GM10248 (cell line): ENCODE measurements at regions not wholly inside any gene's neighbourhood (a gene's known extent, or its start where the extent isn't known, plus 50 kb on each side); places are given as distances from the start of the nearest gene placed in this dataset.

Experiments used
- CTCF ChIA-PET: fragments of 300-600 bp; sonication (Branson Sonifier 250); formaldehyde crosslinking; extraction: SDS; loops from one replicate; lab custom pipeline; 2021; ENCODE audit warnings: antibody characterized with exemption; lab: Yijun Ruan, JAX
- POLR2A ChIA-PET: fragments of 350-650 bp; sonication (Branson Sonifier 250); formaldehyde crosslinking; extraction: SDS; loops from one replicate; lab custom pipeline; 2020; ENCODE audit warnings: antibody characterized with exemption; lab: Yijun Ruan, JAX
- DNase-seq: peaks from one replicate; pipeline ENCODE4 v3.0.0; 2012; ENCODE audit errors: extremely low spot score
- TF ChIP-seq, protein P1 (sequence below): IDR thresholded peaks from 2 replicates; pipeline ENCODE4 v1.5.1; 2012; ENCODE audit warnings: mild to moderate bottlenecking, low read depth; ENCODE audit errors: extremely low read depth, missing control alignments, control extremely low read depth

DNA sequence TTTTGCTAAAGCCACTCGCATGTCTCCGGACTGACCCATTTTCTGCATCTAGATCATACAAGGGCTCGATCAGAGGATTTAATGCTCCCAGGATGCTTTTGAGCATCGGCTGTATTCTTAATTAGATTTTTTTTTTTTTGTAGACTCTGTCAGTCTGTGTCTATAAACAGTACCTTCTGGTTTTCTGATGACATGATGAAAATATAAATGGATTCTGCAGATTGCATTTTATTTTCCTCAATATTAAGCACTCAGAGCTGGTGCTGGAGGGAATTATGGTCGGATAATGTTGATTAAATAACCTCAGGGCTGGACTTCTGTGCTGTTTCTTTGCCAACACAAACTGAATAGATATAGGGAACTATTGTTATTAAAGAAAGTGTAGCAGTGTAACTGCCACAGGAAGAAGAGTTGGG is 57.1 kb upstream of the LIMCH1 start:
- TF ChIP-seq, protein P1, sequence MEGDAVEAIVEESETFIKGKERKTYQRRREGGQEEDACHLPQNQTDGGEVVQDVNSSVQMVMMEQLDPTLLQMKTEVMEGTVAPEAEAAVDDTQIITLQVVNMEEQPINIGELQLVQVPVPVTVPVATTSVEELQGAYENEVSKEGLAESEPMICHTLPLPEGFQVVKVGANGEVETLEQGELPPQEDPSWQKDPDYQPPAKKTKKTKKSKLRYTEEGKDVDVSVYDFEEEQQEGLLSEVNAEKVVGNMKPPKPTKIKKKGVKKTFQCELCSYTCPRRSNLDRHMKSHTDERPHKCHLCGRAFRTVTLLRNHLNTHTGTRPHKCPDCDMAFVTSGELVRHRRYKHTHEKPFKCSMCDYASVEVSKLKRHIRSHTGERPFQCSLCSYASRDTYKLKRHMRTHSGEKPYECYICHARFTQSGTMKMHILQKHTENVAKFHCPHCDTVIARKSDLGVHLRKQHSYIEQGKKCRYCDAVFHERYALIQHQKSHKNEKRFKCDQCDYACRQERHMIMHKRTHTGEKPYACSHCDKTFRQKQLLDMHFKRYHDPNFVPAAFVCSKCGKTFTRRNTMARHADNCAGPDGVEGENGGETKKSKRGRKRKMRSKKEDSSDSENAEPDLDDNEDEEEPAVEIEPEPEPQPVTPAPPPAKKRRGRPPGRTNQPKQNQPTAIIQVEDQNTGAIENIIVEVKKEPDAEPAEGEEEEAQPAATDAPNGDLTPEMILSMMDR = no peak
- ChIA-PET CTCF (interaction anchor here (0.9 kb wide), 1 partner anchor 10 kb away, joined by 3 read pairs; no protein-coding TSS in a partner anchor), POLR2A (no interaction called here)
- no peak for DNase-seq

DNA sequence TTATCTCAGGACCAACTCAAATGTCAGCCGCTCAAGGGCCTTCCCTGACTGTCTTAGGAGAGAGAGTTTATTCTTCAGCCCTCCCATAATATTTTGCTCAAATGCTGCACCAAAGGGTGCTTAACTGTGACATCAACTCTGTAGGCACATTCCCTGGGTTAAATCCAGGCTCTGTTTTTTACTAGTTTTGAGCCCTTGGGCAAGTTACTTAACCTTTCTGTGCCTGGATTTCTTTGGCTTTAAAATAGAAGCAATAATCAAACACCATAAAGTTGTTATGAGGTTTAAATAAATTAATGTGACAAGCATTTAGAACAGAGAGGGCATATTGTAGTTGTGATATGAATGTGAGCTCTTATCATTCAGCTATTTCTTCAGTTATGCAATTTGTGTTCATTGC is 54.2 kb upstream of the LIMCH1 start:
- no peak for DNase-seq
- ChIA-PET POLR2A (no interaction called here), CTCF (no interaction called here)
- TF ChIP-seq, protein P1 = no peak

DNA sequence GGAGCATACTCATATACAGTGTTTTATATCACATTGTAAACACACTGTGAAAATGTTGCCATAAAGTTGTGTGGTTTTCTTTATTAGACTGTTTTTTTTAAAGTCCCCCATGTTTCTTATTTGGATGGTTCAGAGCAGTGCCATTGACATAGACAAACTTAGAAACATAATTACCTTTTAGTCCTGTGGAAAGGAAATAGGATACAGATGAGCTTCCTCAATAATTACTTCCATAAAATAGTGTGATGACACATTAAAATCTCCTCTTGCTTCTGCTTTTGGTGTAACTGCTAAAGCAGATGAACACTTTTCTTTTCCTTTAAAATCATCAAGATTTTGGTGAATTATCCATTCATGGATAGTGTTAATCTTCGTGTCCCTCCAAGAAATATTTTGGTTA is 52.9 kb upstream of the LIMCH1 start:
- POLR2A ChIA-PET = no interaction called here
- TF ChIP-seq, protein P1 = no peak
- CTCF ChIA-PET = no interaction called here
- no peak for DNase-seq

DNA sequence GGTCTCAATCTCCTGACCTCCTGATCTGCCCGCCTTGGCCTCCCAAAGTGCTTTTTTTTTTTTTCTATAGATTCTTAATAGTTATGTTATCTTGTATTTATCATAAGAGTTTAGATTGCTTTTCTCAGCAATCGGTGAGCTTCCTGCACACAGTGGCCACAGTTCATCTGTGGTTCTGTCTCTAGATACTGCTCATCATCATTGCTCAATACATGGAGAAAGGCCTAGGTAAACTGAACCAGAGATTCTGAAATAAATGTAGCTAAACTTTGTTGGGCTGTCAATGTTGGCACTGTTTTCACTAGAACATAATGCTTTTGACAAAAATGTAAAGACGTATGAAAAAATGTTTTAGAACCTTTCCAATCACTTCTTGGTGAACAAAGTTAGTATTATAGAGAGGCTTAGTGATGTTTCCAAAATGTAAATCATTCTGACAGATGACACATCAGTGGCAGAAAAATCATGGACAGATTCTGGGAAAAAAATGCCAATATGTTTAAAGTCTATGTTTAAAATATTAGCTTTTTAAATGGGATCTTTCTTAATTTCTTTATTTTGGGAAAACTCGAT is 50.0 kb upstream of the LIMCH1 start:
- no peak for DNase-seq
- ChIA-PET POLR2A (no interaction called here), CTCF (no interaction called here)
- TF ChIP-seq, protein P1 = no peak
